HG03571 (cell line): ENCODE measurements at regions not wholly inside any gene's neighbourhood (a gene's known extent, or its start where the extent isn't known, plus 50 kb on each side); places are given as distances from the start of the nearest gene placed in this dataset.
"Not testable (repeated sequence)": the region's sequence is repeated elsewhere in the genome, so short reads cannot be mapped to it uniquely, and the experiment has no call there.

ENCODE experiments used
- ATAC-seq: cut with Tn5 transposase; IDR thresholded peaks from one replicate; pipeline ENCODE4 v1.9.1; 2021; ENCODE audit not compliant: unreplicated experiment

GRCh38 chr5:157962686-157963085 is 103.7 kb upstream of the CLINT1 start:
- not testable (repeated sequence) for ATAC-seq

GRCh38 chr5:157961896-157962590 is 103.1 kb upstream of the CLINT1 start:
- no peak for ATAC-seq

DNA sequence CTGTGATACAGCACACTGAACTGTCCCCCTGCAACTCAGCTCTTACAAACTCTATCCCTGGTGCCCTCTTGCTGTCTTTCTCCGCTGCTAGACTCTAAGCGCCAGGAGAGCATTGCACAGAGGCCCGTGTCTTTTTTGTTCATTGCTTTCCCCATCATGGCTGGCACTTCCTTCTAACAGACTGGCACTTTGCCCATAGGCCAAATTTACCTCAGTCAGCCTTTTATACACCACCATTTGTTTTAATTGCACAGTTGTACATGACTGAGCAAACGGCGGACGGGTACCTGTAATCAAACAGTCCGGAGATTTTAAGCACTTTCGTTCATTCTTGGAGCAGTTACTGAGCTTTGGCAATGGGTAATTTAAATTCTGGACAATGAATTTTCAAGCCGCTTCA is 102.2 kb upstream of the CLINT1 start:
- no peak for ATAC-seq

- no peak for ATAC-seq
These were observed 100.4 kb upstream of the CLINT1 start for GRCh38 chr5:157959370-157959769.

DNA sequence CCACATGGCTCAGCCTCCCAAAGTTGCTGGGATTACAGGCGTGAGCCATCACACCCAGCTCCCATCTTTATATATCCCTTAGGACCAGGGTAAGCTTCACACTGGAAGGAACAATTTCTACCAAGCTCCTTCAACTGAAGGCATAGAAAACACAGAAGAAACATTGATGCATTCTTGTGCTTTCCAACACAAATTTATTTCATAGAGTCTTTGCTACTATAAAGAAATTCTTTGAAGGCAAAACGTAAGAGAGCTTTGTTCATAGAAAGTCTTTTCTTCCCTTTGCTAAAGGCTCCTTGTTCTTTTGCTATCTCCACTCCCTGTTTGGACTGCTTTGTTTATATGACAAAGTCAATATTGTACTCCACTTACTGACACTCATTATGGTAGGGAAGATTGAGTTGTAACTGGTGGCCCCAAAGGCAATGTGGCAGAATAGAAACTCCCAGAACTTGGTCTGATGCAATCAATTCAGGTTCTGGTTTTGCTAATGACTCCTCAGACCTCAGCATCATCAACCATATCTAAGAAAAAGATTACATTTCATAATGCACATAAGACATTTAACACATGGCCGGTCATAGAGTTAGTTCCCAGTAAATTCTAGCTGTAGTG is 97.4 kb upstream of the CLINT1 start:
- no peak for ATAC-seq

DNA sequence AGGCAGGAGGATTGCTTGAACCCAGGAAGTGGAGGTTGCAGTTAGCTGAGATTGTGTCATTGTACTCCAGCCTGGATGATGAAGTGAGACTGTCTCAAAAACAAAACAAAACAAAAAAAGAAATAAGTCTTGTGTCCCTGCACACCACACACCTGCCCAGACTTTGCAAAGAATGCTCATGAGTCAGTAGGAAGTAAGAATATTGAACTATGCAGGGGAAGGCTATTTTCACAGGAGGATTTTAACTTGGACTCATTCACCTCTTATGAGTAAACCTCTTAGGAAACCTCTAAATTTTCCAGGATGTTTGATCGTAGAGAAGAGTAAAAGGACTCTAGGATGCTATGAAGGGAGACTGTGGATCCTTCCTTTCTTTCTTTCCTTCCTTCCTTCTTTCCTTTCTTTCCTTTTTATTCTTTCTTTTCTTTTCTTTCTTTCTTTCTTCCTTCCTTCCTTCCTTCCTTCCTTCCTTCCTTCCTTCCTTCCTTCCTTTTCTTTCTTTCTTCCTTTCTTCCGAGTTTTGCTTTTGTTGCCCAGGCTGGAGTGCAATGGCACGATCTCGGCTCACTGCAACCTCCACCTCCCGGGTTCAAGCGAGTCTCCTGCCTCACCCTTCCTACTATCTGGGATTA is 96.7 kb upstream of the CLINT1 start:
- ATAC-seq = no peak

- ATAC-seq = no peak
These were observed 93.4 kb upstream of the CLINT1 start for GRCh38 chr5:157952374-157952685.

- ATAC-seq = no peak
These were observed 92.9 kb upstream of the CLINT1 start for GRCh38 chr5:157951673-157952373.

GRCh38 chr5:157949520-157949919 is 90.6 kb upstream of the CLINT1 start:
- ATAC-seq = no peak

GRCh38 chr5:157948738-157949410 is 89.9 kb upstream of the CLINT1 start:
- peak; percentile 89 for ATAC-seq

DNA sequence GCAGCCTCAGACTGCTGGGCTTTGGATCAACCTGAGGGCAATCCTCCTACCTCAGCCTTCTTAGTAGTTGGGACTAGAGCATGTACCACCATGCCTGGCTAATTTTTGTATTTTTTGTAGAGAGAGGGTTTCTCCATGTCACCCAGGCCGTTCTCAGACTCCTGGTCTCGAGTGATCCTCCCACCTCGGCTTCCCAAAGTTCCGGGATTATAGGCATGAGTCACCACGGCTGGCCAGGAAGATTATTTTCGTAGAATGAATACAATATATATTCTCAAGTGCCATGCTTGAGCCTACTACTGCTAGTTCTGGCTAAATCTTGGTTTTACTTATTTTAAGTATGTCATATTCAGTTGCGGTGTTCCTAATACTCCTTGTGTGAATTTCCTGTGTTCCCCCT is 88.2 kb upstream of the CLINT1 start:
- no peak for ATAC-seq

GRCh38 chr5:157945822-157946221 is 86.9 kb upstream of the CLINT1 start:
- ATAC-seq = not testable (repeated sequence)

GRCh38 chr5:157944938-157945337 is 86.0 kb upstream of the CLINT1 start:
- no peak for ATAC-seq

DNA sequence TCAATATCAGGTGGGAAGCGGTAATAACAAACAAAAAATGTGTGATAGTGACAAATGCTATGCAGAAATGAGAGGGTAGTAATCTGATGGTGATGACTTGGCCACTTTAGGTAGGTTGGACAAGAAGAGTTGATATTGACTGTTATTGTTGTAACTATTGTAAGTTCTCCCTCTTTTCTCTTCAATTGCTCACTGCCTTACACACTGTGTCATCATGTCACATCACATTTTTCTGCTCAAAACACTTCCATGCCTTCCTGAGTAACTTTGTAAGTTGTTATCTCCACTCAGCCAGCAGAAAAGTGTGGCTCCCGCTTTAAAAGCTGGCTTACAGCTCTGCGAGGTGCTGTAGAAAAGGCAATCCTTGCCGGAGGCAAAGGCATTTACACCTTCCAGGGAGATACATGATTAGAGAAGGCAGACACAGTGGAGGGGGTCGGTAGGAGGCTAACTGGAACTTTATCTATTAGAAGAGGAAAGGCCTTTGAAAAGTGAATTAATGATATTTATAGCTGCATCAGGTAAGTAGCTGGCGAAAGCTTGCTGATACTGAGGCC is 85.2 kb upstream of the CLINT1 start:
- no peak for ATAC-seq

DNA sequence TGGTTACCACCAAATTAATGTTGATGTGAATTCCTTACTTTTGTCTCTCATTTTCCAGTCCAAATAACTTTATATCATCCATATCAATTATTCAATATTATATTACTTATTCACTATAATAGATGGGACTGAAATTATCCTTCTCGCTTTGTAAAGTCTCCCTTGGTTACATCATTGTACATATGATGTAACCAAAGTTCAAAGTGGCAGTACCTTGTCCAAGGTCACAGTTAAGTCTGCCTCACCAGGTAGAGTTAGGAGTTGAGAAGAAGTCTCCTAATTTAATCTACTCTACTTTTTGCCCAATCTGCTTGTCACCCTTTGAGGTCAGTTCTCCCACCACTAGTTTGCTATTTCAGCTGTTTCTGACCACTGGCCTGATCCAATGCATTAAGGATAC is 83.7 kb upstream of the CLINT1 start:
- ATAC-seq = no peak

DNA sequence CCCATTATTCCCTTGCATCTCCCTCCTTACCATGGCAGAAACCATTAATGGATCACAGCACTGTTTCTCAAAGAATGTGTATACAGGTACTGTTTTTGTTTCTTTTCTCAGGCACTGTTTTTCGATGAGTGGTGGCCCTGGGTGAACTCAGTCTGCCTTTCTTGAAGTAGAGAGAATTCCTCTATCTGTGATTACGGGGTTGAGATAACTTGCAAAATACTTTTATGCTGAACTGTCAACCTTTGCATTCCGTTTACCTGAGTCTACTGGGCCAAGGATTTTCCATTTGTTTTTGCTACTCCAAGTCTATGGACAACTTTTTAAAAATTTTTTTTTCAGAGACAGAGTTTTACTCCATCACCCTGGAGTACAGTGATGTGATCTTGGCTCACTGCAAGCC is 82.7 kb upstream of the CLINT1 start:
- ATAC-seq = no peak

DNA sequence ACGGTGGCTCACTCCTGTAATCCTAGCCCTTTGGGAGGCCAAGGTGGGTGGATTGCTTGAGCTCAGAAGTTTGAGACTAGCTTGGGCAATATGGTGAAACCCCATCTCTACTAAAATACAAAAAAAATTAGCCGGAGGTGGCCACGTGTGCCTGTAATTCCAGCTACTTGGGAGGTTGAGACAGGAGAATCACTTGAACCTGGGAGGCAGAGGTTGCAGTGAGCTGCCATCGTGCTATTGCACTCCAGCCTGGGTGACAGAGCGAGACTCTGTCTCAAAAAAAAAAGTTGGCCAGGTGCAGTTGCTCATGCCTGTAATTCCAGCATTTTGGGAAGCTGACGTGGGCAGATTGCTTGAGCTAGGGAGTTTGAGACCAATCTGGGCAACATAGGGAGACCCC is 79.2 kb upstream of the CLINT1 start:
- ATAC-seq = not testable (repeated sequence)

DNA sequence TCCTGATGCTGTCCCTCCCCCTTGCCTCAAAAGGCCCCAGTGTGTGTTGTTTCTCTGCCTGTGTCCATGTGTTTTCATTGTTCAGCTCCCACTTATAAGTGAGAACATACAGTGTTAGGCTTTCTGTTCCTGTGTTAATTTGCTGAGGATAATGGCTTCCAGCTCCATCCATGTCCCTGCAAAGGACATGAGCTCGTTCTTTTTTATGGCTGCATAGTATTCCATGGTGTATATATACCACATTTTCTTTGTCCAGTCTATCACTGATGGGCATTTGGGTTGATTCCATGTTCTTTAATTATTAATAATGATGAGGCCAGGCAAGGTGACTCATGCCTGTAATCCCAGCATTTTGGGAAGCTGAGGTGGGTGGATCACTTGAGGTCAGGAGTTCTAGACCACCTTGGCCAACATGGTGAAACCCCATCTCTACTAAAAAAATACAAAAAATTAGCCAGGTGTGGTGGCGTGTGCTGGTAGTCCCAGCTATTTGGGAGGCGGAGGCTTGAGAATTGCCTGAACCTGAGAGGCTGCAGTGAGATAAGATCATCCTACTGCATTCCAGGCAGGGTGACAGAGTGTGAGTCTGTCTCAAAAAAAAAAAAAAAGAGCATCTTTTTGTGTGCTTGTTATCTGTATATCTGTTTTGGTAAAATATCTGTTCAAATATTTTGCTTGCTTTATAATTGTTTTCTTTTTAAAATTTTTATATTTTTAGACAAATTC is 78.0 kb upstream of the CLINT1 start:
- ATAC-seq = not testable (repeated sequence)

DNA sequence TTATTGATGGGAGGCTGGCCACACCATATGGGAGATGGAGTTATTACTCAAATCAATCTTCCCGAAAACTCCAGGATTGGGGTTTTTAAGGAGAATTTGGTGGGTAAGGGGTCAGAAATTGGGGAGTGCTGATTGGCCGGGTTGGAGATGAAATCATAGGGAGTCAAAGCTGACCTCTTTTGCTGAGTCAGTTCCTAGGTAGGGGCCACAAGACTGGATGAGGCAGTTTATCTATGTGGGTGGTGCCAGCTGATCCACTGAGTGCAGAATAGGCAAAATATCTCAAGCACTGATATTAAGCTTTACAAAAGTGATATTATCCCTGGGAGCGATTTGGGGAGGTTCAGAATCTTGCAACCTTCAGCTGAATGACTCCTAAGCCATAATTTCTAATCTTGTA is 75.7 kb upstream of the CLINT1 start:
- ATAC-seq = no peak

- ATAC-seq = no peak
These were observed 74.1 kb upstream of the CLINT1 start for GRCh38 chr5:157933005-157933404.
